ENCODE measurements at regions not wholly inside any gene's neighbourhood (a gene's known extent, or its start where the extent isn't known, plus 50 kb on each side); places are given as distances from the start of the nearest gene placed in this dataset.
A peak's percentile ranks its signal among the peaks of the same experiment; 100 is the strongest.
"Not testable (repeated sequence)": the region's sequence is repeated elsewhere in the genome, so short reads cannot be mapped to it uniquely, and the experiment has no call there.

- intact Hi-C loops (cut with DNase I) = no loop called here
- no peak for DNase-seq
Observed at GRCh38 chr5:90289837-90290236, 119.7 kb downstream of the CETN3 start.

GRCh38 chr5:90287036-90287435, 122.5 kb downstream of the CETN3 start:
- intact Hi-C loops (cut with DNase I) = no loop called here
- DNase-seq = no peak

GRCh38 chr5:90285581-90285980, 124.0 kb downstream of the CETN3 start:
- intact Hi-C loops (cut with DNase I) = no loop called here
- DNase-seq = no peak

- intact Hi-C loops (cut with DNase I) = no loop called here
- no peak for DNase-seq
Observed at GRCh38 chr5:90284375-90284774, 125.2 kb downstream of the CETN3 start.

- DNase-seq = no peak
- intact Hi-C loops (cut with DNase I) = loop anchor here (10.0 kb wide), 1 partner anchor 116 kb away; no protein-coding TSS in a partner anchor
Observed at GRCh38 chr5:90279091-90279490, 130.5 kb downstream of the CETN3 start.

GRCh38 chr5:90274216-90274615, 135.3 kb downstream of the CETN3 start:
- no peak for DNase-seq
- intact Hi-C loops (cut with DNase I) = loop anchor here (10.0 kb wide), 1 partner anchor 121 kb away; no protein-coding TSS in a partner anchor

GRCh38 chr5:90267646-90268045, 141.9 kb downstream of the CETN3 start:
- intact Hi-C loops (cut with DNase I) = no loop called here
- no peak for DNase-seq

GRCh38 chr5:90265545-90265857, 144.1 kb downstream of the CETN3 start:
- intact Hi-C loops (cut with DNase I) = loop anchor here (2.0 kb wide), 1 partner anchor 1537 kb away; no protein-coding TSS in a partner anchor
- no peak for DNase-seq

GRCh38 chr5:90264689-90265544, 144.6 kb downstream of the CETN3 start:
- DNase-seq = peak; percentile 50 to 95 (median 69)
- intact Hi-C loops (cut with DNase I) = loop anchor here (2.0 kb wide), 1 partner anchor 1536 kb away; no protein-coding TSS in a partner anchor

GRCh38 chr5:90263102-90263820, 146.3 kb downstream of the CETN3 start:
- intact Hi-C loops (cut with DNase I) = no loop called here
- DNase-seq = no peak

GRCh38 chr5:90251447-90251846, 158.1 kb downstream of the CETN3 start:
- intact Hi-C loops (cut with DNase I) = no loop called here
- DNase-seq = no peak

GRCh38 chr5:90248640-90249039, 160.9 kb downstream of the CETN3 start:
- intact Hi-C loops (cut with DNase I) = no loop called here
- no peak for DNase-seq

GRCh38 chr5:90243848-90244247, 165.7 kb downstream of the CETN3 start:
- intact Hi-C loops (cut with DNase I); DNase-seq: not testable (repeated sequence)

GRCh38 chr5:90233476-90233875, 176.1 kb downstream of the CETN3 start:
- no peak for DNase-seq
- intact Hi-C loops (cut with DNase I) = no loop called here

GRCh38 chr5:90231688-90232087, 177.9 kb downstream of the CETN3 start:
- no peak for DNase-seq
- intact Hi-C loops (cut with DNase I) = no loop called here

GRCh38 chr5:90227683-90228082, 181.9 kb downstream of the CETN3 start:
- DNase-seq = peak in 3 of 10 donors; percentile 22 to 61 (median 52)
- intact Hi-C loops (cut with DNase I) = no loop called here

- DNase-seq = no peak
- intact Hi-C loops (cut with DNase I) = no loop called here
Observed at GRCh38 chr5:90226433-90227099, 183.0 kb downstream of the CETN3 start.

- intact Hi-C loops (cut with DNase I) = no loop called here
- DNase-seq = peak in 5 of 10 donors; percentile 6 to 84 (median 9)
Observed at GRCh38 chr5:90224342-90224741, 185.2 kb downstream of the CETN3 start.

GRCh38 chr5:90223756-90224155, 185.8 kb downstream of the CETN3 start:
- intact Hi-C loops (cut with DNase I) = no loop called here
- DNase-seq = no peak

- intact Hi-C loops (cut with DNase I) = no loop called here
- DNase-seq = no peak
Observed at GRCh38 chr5:90221951-90222350, 187.6 kb downstream of the CETN3 start.

- DNase-seq = no peak
Observed at GRCh38 chr5:90220554-90220953, 189.0 kb downstream of the CETN3 start.

More at GRCh38 chr5:90220554-90220953, 189.0 kb downstream of the CETN3 start:
- intact Hi-C loops (cut with DNase I) = no loop called here

Data from posterior cingulate gyrus (tissue), 11 donors.